Smooth muscle cell (in vitro differentiated cells): ENCODE measurements at regions not wholly inside any gene's neighbourhood (a gene's known extent, or its start where the extent isn't known, plus 50 kb on each side); places are given as distances from the start of the nearest gene placed in this dataset.

Experiments used
- DNase-seq: peaks from one replicate; lab custom pipeline; 2025; ENCODE audit not compliant: unreplicated experiment; lab: John Stamatoyannopoulos, UW
- H2AFZ ChIP-seq: fragments of 200-600 bp; sonication (generic); 2 replicates; pipeline ENCODE4 v1.6.0; 2016; ENCODE audit warnings: antibody characterized with exemption, low read depth, mild to moderate bottlenecking
- H3F3A ChIP-seq: fragments of 200-600 bp; sonication (generic); 2 replicates; pipeline ENCODE4 v1.6.0; 2017; ENCODE audit warnings: antibody characterized with exemption, low read depth
- H3K27ac ChIP-seq: fragments of 200-600 bp; sonication (generic); 2 replicates; pipeline ENCODE4 v1.5.1; 2016; ENCODE audit warnings: low read depth, mild to moderate bottlenecking
- H3K27me3 ChIP-seq: fragments of 200-600 bp; sonication (generic); 2 replicates; pipeline ENCODE4 v1.6.1; 2016; ENCODE audit warnings: low read depth, mild to moderate bottlenecking
- H3K36me3 ChIP-seq: fragments of 200-600 bp; sonication (generic); 2 replicates; pipeline ENCODE4 v1.5.1; 2016; ENCODE audit warnings: low read depth
- H3K4me1 ChIP-seq: fragments of 200-600 bp; sonication (generic); 2 replicates; pipeline ENCODE4 v1.5.1; 2016; ENCODE audit warnings: low read depth
- H3K4me2 ChIP-seq: fragments of 200-600 bp; sonication (generic); 2 replicates; pipeline ENCODE4 v1.6.0; 2016; ENCODE audit warnings: mild to moderate bottlenecking
- H3K4me3 ChIP-seq: fragments of 200-600 bp; sonication (generic); 2 replicates; pipeline ENCODE4 v1.5.1; 2016; ENCODE audit warnings: mild to moderate bottlenecking
- H3K79me2 ChIP-seq: fragments of 200-600 bp; sonication (generic); 2 replicates; pipeline ENCODE4 v1.6.0; 2016; ENCODE audit warnings: low read depth, mild to moderate bottlenecking
- H3K9ac ChIP-seq: fragments of 200-600 bp; sonication (generic); 2 replicates; pipeline ENCODE4 v1.6.0; 2016; ENCODE audit warnings: low read depth
- H3K9me3 ChIP-seq: fragments of 200-600 bp; sonication (generic); replicated peaks from 2 replicates; pipeline ENCODE4 v1.5.1; 2016; ENCODE audit warnings: low read depth
- H4K20me1 ChIP-seq: fragments of 200-600 bp; sonication (generic); 2 replicates; pipeline ENCODE4 v1.6.0; 2016; ENCODE audit warnings: low read depth
- WGBS: methylation state at CpG from one replicate; pipeline ENCODE4 v1.1.7; 2016; ENCODE audit warnings: low lambda C conversion rate; 5-methylcytosine and 5-hydroxymethylcytosine counted together
- TF ChIP-seq, protein P1 (sequence below): fragments of 200-600 bp; sonication (generic); IDR thresholded peaks from 2 replicates; pipeline ENCODE4 v1.5.1; 2017; ENCODE audit warnings: borderline replicate concordance, mild to moderate bottlenecking, antibody characterized with exemption; ENCODE audit not compliant: insufficient read depth, poor library complexity, severe bottlenecking

GRCh38 chr1:56370513-56370912 lies 208.8 kb downstream of the PLPP3 start:
- no peak overlapping the region for H3K9ac ChIP-seq
- H3K9me3 ChIP-seq: no peaks in the 10 kb centered on the region
- no peak overlapping the region for H3K4me3 ChIP-seq
- H3K27me3 ChIP-seq: no peaks in the 10 kb centered on the region
- peaks cover 7% of the 10 kb centered on the region for H3F3A ChIP-seq
- DNase-seq: no peak
- no peak overlapping the region for H3K27ac ChIP-seq
- WGBS: 79% methylated on average over 6 of the region's 6 CpGs
- peaks cover 16% of the 10 kb centered on the region for H3K4me1 ChIP-seq
- H3K36me3 ChIP-seq: no peaks in the 10 kb centered on the region
- no peak overlapping the region for H2AFZ ChIP-seq
- TF ChIP-seq, protein P1, sequence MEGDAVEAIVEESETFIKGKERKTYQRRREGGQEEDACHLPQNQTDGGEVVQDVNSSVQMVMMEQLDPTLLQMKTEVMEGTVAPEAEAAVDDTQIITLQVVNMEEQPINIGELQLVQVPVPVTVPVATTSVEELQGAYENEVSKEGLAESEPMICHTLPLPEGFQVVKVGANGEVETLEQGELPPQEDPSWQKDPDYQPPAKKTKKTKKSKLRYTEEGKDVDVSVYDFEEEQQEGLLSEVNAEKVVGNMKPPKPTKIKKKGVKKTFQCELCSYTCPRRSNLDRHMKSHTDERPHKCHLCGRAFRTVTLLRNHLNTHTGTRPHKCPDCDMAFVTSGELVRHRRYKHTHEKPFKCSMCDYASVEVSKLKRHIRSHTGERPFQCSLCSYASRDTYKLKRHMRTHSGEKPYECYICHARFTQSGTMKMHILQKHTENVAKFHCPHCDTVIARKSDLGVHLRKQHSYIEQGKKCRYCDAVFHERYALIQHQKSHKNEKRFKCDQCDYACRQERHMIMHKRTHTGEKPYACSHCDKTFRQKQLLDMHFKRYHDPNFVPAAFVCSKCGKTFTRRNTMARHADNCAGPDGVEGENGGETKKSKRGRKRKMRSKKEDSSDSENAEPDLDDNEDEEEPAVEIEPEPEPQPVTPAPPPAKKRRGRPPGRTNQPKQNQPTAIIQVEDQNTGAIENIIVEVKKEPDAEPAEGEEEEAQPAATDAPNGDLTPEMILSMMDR: no peak
- H3K4me2 ChIP-seq: no peak overlapping the region
- H3K79me2 ChIP-seq: no peaks in the 10 kb centered on the region
- no peaks in the 10 kb centered on the region for H4K20me1 ChIP-seq

- Histone ChIP-seq H3F3A (no peaks in the 10 kb centered on the region), H3K27me3 (no peaks in the 10 kb centered on the region), H3K9ac (no peak overlapping the region), H4K20me1 (no peaks in the 10 kb centered on the region), H3K4me2 (no peak overlapping the region), H2AFZ (no peak overlapping the region), H3K79me2 (no peaks in the 10 kb centered on the region), H3K4me3 (no peak overlapping the region), H3K4me1 (peaks cover 8% of the 10 kb centered on the region), H3K36me3 (no peaks in the 10 kb centered on the region), H3K9me3 (no peaks in the 10 kb centered on the region), H3K27ac (no peak overlapping the region)
- WGBS: 69% methylated on average over 7 of the region's 7 CpGs
- no peak for DNase-seq
- TF ChIP-seq, protein P1: no peak
These were observed 216.2 kb downstream of the PLPP3 start for GRCh38 chr1:56363007-56363770.

- Histone ChIP-seq H3F3A (peaks cover 5% of the 10 kb centered on the region), H3K27me3 (no peaks in the 10 kb centered on the region), H3K36me3 (no peaks in the 10 kb centered on the region), H3K9ac (no peak overlapping the region), H4K20me1 (no peaks in the 10 kb centered on the region), H3K4me3 (no peak overlapping the region), H3K79me2 (no peaks in the 10 kb centered on the region), H3K4me1 (peaks cover 8% of the 10 kb centered on the region), H3K27ac (no peak overlapping the region), H2AFZ (no peak overlapping the region), H3K9me3 (no peaks in the 10 kb centered on the region), H3K4me2 (no peak overlapping the region)
- DNase-seq: no peak
- TF ChIP-seq, protein P1: no peak
- 32% methylated on average over 3 of the region's 3 CpGs for WGBS
These were observed 219.3 kb downstream of the PLPP3 start for GRCh38 chr1:56360021-56360420.

GRCh38 chr1:56359056-56359455 lies 220.3 kb downstream of the PLPP3 start:
- no peaks in the 10 kb centered on the region for H3K36me3 ChIP-seq
- no peak overlapping the region for H3K4me3 ChIP-seq
- H3K27me3 ChIP-seq: no peaks in the 10 kb centered on the region
- no peak overlapping the region for H3K27ac ChIP-seq
- H3K9me3 ChIP-seq: no peaks in the 10 kb centered on the region
- H3K9ac ChIP-seq: no peak overlapping the region
- TF ChIP-seq, protein P1: no peak
- H3F3A ChIP-seq: peaks cover 6% of the 10 kb centered on the region
- H4K20me1 ChIP-seq: no peaks in the 10 kb centered on the region
- no peak overlapping the region for H3K4me2 ChIP-seq
- peaks cover 8% of the 10 kb centered on the region for H3K4me1 ChIP-seq
- H2AFZ ChIP-seq: no peak overlapping the region
- no peak for DNase-seq
- 88% methylated on average over 2 of the region's 2 CpGs for WGBS
- H3K79me2 ChIP-seq: no peaks in the 10 kb centered on the region
